ENCODE measurements at regions not wholly inside any gene's neighbourhood (a gene's known extent, or its start where the extent isn't known, plus 50 kb on each side); places are given as distances from the start of the nearest gene placed in this dataset.
"Not testable (repeated sequence)": the region's sequence is repeated elsewhere in the genome, so short reads cannot be mapped to it uniquely, and the experiment has no call there.

- H3K9me3 ChIP-seq (ENCODE audit: control insufficient read depth, low read length); H3K4me3 ChIP-seq (ENCODE audit: insufficient read depth, low read depth, low read length); H3K27me3 ChIP-seq (ENCODE audit: control insufficient read depth, insufficient read depth, low read length, poor library complexity, severe bottlenecking); H3K27ac ChIP-seq (ENCODE audit: insufficient read depth, low read depth, low read length, poor library complexity, severe bottlenecking); H3K4me1 ChIP-seq (ENCODE audit: control insufficient read depth, insufficient read depth, low read length); H3K36me3 ChIP-seq (ENCODE audit: control insufficient read depth, insufficient read depth, low read length): not testable (repeated sequence)
- whole genome bisulfite sequencing, 2 experiments: 89 to 91% methylated on average over 21 of the region's 21 CpGs
These were observed 75.7 kb downstream of the QDPR start for GRCh38 chr4:17436047-17436749.

- Histone ChIP-seq H3K4me1 (ENCODE audit: control insufficient read depth, insufficient read depth, low read length) (no peaks in the 10 kb centered on the region), H3K27ac (ENCODE audit: insufficient read depth, low read depth, low read length, poor library complexity, severe bottlenecking) (no peak overlapping the region), H3K9me3 (ENCODE audit: control insufficient read depth, low read length) (no peaks in the 10 kb centered on the region), H3K4me3 (ENCODE audit: insufficient read depth, low read depth, low read length) (no peak overlapping the region), H3K36me3 (ENCODE audit: control insufficient read depth, insufficient read depth, low read length) (no peaks in the 10 kb centered on the region), H3K27me3 (ENCODE audit: control insufficient read depth, insufficient read depth, low read length, poor library complexity, severe bottlenecking) (no peaks in the 10 kb centered on the region)
- WGBS, 2 experiments: 91 to 94% methylated on average over 5 of the region's 5 CpGs
These were observed 78.1 kb downstream of the QDPR start for GRCh38 chr4:17433827-17434226.

GRCh38 chr4:17427991-17428390 lies 83.9 kb downstream of the QDPR start:
- Histone ChIP-seq H3K4me3 (ENCODE audit: insufficient read depth, low read depth, low read length) (no peak overlapping the region), H3K27me3 (ENCODE audit: control insufficient read depth, insufficient read depth, low read length, poor library complexity, severe bottlenecking) (no peaks in the 10 kb centered on the region), H3K9me3 (ENCODE audit: control insufficient read depth, low read length) (no peaks in the 10 kb centered on the region), H3K4me1 (ENCODE audit: control insufficient read depth, insufficient read depth, low read length) (no peaks in the 10 kb centered on the region), H3K27ac (ENCODE audit: insufficient read depth, low read depth, low read length, poor library complexity, severe bottlenecking) (no peak overlapping the region), H3K36me3 (ENCODE audit: control insufficient read depth, insufficient read depth, low read length) (no peaks in the 10 kb centered on the region)
- WGBS, 2 experiments: 92 to 96% methylated on average over 4 of the region's 4 CpGs

- Histone ChIP-seq H3K27me3 (ENCODE audit: control insufficient read depth, insufficient read depth, low read length, poor library complexity, severe bottlenecking) (no peaks in the 10 kb centered on the region), H3K9me3 (ENCODE audit: control insufficient read depth, low read length) (no peaks in the 10 kb centered on the region), H3K27ac (ENCODE audit: insufficient read depth, low read depth, low read length, poor library complexity, severe bottlenecking) (no peak overlapping the region), H3K4me3 (ENCODE audit: insufficient read depth, low read depth, low read length) (no peak overlapping the region), H3K36me3 (ENCODE audit: control insufficient read depth, insufficient read depth, low read length) (no peaks in the 10 kb centered on the region), H3K4me1 (ENCODE audit: control insufficient read depth, insufficient read depth, low read length) (no peaks in the 10 kb centered on the region)
- 82 to 87% methylated on average over 5 of the region's 5 CpGs for WGBS, 2 experiments
These were observed 85.7 kb downstream of the QDPR start for GRCh38 chr4:17426222-17426621.

GRCh38 chr4:17418010-17418409 lies 93.9 kb downstream of the QDPR start:
- no peaks in the 10 kb centered on the region for H3K36me3 ChIP-seq (ENCODE audit: control insufficient read depth, insufficient read depth, low read length)
- no peaks in the 10 kb centered on the region for H3K27me3 ChIP-seq (ENCODE audit: control insufficient read depth, insufficient read depth, low read length, poor library complexity, severe bottlenecking)
- H3K4me3 ChIP-seq (ENCODE audit: insufficient read depth, low read depth, low read length): no peak overlapping the region
- H3K27ac ChIP-seq (ENCODE audit: insufficient read depth, low read depth, low read length, poor library complexity, severe bottlenecking): no peak overlapping the region
- 84 to 90% methylated on average over 4 of the region's 4 CpGs for WGBS, 2 experiments
- no peaks in the 10 kb centered on the region for H3K9me3 ChIP-seq (ENCODE audit: control insufficient read depth, low read length)
- H3K4me1 ChIP-seq (ENCODE audit: control insufficient read depth, insufficient read depth, low read length): no peaks in the 10 kb centered on the region

- H3K4me3 ChIP-seq (ENCODE audit: insufficient read depth, low read depth, low read length): no peak overlapping the region
- H3K9me3 ChIP-seq (ENCODE audit: control insufficient read depth, low read length): no peaks in the 10 kb centered on the region
- H3K27me3 ChIP-seq (ENCODE audit: control insufficient read depth, insufficient read depth, low read length, poor library complexity, severe bottlenecking): no peaks in the 10 kb centered on the region
- no peaks in the 10 kb centered on the region for H3K36me3 ChIP-seq (ENCODE audit: control insufficient read depth, insufficient read depth, low read length)
- H3K27ac ChIP-seq (ENCODE audit: insufficient read depth, low read depth, low read length, poor library complexity, severe bottlenecking): no peak overlapping the region
- WGBS, 2 experiments: 94 to 97% methylated on average over 34 of the region's 34 CpGs
- no peaks in the 10 kb centered on the region for H3K4me1 ChIP-seq (ENCODE audit: control insufficient read depth, insufficient read depth, low read length)
These were observed 97.5 kb downstream of the QDPR start for GRCh38 chr4:17414392-17414791.

- H3K36me3 ChIP-seq (ENCODE audit: control insufficient read depth, insufficient read depth, low read length): no peaks in the 10 kb centered on the region
- WGBS, 2 experiments: 94 to 96% methylated on average over 4 of the region's 4 CpGs
- no peak overlapping the region for H3K4me3 ChIP-seq (ENCODE audit: insufficient read depth, low read depth, low read length)
- H3K27me3 ChIP-seq (ENCODE audit: control insufficient read depth, insufficient read depth, low read length, poor library complexity, severe bottlenecking): no peaks in the 10 kb centered on the region
- no peaks in the 10 kb centered on the region for H3K9me3 ChIP-seq (ENCODE audit: control insufficient read depth, low read length)
- no peak overlapping the region for H3K27ac ChIP-seq (ENCODE audit: insufficient read depth, low read depth, low read length, poor library complexity, severe bottlenecking)
- H3K4me1 ChIP-seq (ENCODE audit: control insufficient read depth, insufficient read depth, low read length): no peaks in the 10 kb centered on the region
These were observed 111.2 kb downstream of the QDPR start for GRCh38 chr4:17400686-17401085.

DNA sequence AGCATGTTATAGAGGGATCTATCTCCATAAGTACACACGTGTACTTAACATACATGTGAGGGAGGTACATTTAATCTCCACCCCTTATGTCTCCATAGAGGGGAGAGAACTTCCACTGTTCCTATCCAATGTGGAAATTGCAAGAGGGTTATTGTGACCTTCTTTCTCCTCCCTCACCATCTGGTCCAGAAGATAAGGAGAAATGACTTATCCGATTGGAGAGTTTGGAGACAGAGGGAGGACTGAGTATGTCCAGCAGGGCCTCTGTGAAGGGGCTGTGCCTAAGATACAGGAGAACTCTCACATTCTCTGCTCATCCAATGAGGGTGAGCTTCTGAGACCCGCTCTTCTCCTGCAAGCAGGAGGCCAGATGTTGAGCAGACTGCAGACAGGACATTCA lies 113.1 kb downstream of the QDPR start:
- H3K27ac ChIP-seq (ENCODE audit: insufficient read depth, low read depth, low read length, poor library complexity, severe bottlenecking): no peak overlapping the region
- WGBS, 2 experiments: 86 to 91% methylated on average over 2 to 3 of the region's 3 CpGs
- H3K36me3 ChIP-seq (ENCODE audit: control insufficient read depth, insufficient read depth, low read length): no peaks in the 10 kb centered on the region
- no peak overlapping the region for H3K4me3 ChIP-seq (ENCODE audit: insufficient read depth, low read depth, low read length)
- H3K9me3 ChIP-seq (ENCODE audit: control insufficient read depth, low read length): no peaks in the 10 kb centered on the region
- H3K4me1 ChIP-seq (ENCODE audit: control insufficient read depth, insufficient read depth, low read length): peaks cover 3% of the 10 kb centered on the region
- H3K27me3 ChIP-seq (ENCODE audit: control insufficient read depth, insufficient read depth, low read length, poor library complexity, severe bottlenecking): no peaks in the 10 kb centered on the region

DNA sequence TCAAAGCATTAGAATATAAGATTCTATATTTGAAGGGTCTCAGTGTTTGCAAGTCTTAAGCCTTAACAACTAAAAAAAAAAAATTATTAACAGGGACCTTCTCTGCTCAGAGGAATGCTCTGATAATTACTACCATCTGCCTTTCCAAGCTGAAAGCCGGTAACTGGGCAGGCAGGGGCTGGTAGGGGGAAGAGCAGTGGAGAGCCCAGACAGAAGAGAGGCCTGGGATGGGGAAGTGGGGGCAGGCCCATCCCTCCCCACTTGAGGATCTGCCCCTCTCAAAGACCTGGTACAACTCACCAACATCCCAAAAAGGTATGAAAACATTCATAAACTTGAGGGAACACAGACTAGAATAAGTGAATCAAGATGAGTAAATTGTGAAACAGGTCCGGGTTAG lies 113.9 kb downstream of the QDPR start:
- H3K4me3 ChIP-seq (ENCODE audit: insufficient read depth, low read depth, low read length): no peak overlapping the region
- H3K4me1 ChIP-seq (ENCODE audit: control insufficient read depth, insufficient read depth, low read length): peaks cover 3% of the 10 kb centered on the region
- H3K27ac ChIP-seq (ENCODE audit: insufficient read depth, low read depth, low read length, poor library complexity, severe bottlenecking): no peak overlapping the region
- no peaks in the 10 kb centered on the region for H3K36me3 ChIP-seq (ENCODE audit: control insufficient read depth, insufficient read depth, low read length)
- no peaks in the 10 kb centered on the region for H3K27me3 ChIP-seq (ENCODE audit: control insufficient read depth, insufficient read depth, low read length, poor library complexity, severe bottlenecking)
- no peaks in the 10 kb centered on the region for H3K9me3 ChIP-seq (ENCODE audit: control insufficient read depth, low read length)
- WGBS, 2 experiments: 95 to 100% methylated on average over 1 to 2 of the region's 2 CpGs

GRCh38 chr4:17397611-17398010 lies 114.3 kb downstream of the QDPR start:
- Histone ChIP-seq H3K4me3 (ENCODE audit: insufficient read depth, low read depth, low read length) (no peak overlapping the region), H3K4me1 (ENCODE audit: control insufficient read depth, insufficient read depth, low read length) (peaks cover 3% of the 10 kb centered on the region), H3K27ac (ENCODE audit: insufficient read depth, low read depth, low read length, poor library complexity, severe bottlenecking) (no peak overlapping the region), H3K27me3 (ENCODE audit: control insufficient read depth, insufficient read depth, low read length, poor library complexity, severe bottlenecking) (no peaks in the 10 kb centered on the region), H3K36me3 (ENCODE audit: control insufficient read depth, insufficient read depth, low read length) (no peaks in the 10 kb centered on the region), H3K9me3 (ENCODE audit: control insufficient read depth, low read length) (no peaks in the 10 kb centered on the region)
- 87% methylated on average over 2 to 3 of the region's 3 CpGs for WGBS, 2 experiments

- no peaks in the 10 kb centered on the region for H3K4me1 ChIP-seq (ENCODE audit: control insufficient read depth, insufficient read depth, low read length)
- H3K27ac ChIP-seq (ENCODE audit: insufficient read depth, low read depth, low read length, poor library complexity, severe bottlenecking): no peak overlapping the region
- no peaks in the 10 kb centered on the region for H3K9me3 ChIP-seq (ENCODE audit: control insufficient read depth, low read length)
- H3K36me3 ChIP-seq (ENCODE audit: control insufficient read depth, insufficient read depth, low read length): no peaks in the 10 kb centered on the region
- no peak overlapping the region for H3K4me3 ChIP-seq (ENCODE audit: insufficient read depth, low read depth, low read length)
- WGBS, 2 experiments: 85 to 92% methylated on average over 2 of the region's 2 CpGs
- no peaks in the 10 kb centered on the region for H3K27me3 ChIP-seq (ENCODE audit: control insufficient read depth, insufficient read depth, low read length, poor library complexity, severe bottlenecking)
These were observed 126.5 kb downstream of the QDPR start for GRCh38 chr4:17385403-17385802.

Measured in ectodermal cell (in vitro differentiated cells).